NCI-H2227 treated with DMSO at 0.1 percent for 48 hours (cell line): ENCODE measurements at regions not wholly inside any gene's neighbourhood (a gene's known extent, or its start where the extent isn't known, plus 50 kb on each side); places are given as distances from the start of the nearest gene placed in this dataset.

ENCODE experiments used
- DNase-seq: peaks from one replicate; lab custom pipeline; 2025; lab: John Stamatoyannopoulos, UW

DNA sequence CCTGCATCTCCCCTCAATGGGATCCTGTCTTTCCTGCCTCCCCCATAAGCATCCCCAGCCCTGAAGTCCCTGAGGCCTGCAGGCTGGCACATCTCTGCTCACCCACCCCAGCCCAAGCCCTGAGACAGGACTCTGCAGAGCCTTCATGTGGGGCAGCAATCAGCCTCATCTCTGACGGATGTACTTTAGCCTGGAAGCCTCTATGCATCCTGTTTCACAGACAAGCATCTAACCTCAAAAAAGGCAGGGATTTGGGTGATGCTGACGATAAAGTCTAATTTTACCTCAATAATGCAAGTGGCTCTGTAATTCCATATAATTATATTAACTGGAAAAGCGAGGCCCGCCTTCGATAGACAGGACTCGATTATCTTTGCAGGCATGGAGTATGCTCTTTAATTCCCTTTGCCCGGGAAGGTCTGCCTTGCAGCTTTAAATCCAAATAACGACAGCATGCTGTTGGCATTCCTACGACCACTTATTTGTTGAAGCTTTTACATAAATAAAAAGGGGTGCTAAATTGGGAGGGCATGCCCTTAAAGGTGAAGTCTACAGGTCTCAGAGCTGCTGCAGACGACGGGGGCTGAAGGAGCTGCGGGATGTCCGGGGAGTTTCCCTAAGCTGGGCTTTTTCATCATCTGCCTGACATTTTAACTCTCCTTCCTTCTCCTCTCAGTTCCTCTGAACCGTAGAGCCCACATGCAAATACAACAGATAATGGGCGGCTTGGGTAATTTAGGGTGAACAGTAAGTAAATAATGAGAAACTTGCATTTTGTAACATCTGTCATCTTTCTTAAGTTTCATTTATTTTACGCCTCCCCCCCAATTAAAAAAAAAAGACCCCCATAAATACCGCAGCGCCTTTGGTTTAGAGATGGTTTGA is 211.5 kb downstream of the URI1 start:
- DNase-seq = no peak

DNA sequence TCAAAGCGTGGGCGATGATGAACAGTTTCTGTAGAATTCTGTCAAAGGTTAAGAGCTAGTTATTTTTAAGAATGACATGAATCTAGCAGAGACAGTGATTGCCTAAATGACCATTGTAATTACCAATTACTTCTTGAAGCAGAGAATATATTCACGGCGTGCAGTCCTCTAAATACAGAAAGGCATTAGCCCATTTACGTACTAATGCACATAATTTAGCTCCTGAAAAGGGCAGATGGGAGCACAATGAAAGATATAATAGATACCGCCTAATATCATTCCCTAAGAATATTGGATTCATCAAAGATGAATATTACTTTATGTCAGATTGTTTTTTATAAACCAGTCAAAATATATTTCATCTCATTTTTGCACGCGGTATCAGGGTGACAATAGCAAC is 212.4 kb downstream of the URI1 start:
- no peak for DNase-seq

DNA sequence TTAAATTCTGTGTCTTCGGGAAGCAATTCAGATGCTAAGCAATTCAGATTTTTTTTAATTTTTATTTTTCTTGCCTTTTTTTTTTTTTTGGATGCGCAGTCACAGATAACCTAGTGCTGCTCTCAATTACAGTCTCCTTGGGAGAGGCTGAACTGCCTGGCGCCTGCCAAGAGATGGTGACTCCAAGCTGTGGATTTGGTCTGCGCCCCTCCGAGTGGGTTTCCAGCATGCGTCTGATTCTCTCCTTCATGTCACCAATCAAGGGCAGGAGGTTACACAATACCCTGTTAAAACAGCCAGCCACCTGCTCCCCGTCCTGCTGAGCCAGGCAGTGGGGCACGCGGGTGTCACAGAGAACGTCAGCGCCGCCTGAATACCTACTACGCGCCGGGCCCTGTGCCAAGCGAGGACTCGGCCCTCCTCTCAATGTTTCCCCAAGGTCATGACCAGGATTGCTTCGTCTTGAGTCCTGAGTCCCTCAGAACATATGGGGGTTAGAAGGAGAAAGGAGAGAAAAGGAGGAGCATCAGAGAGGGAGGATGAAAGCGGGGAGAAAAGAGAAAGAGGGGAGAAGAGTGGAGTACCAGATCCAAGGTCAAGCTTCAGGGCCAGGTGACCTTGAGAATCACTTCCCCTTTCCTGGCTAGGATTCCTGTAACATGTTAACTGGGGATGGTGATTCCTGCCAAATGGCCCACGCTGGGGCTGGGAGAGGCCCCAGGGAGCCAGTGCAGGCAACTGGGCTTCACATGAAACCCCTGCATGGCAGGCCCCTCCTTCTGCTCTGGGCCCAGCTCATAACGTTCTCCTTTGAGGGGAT is 213.6 kb downstream of the URI1 start:
- DNase-seq = no peak

- no peak for DNase-seq
These were observed 214.6 kb downstream of the URI1 start for GRCh38 chr19:30156646-30157045.

- no peak for DNase-seq
These were observed 213.9 kb upstream of the ZNF536 start for GRCh38 chr19:30158067-30158892.

DNA sequence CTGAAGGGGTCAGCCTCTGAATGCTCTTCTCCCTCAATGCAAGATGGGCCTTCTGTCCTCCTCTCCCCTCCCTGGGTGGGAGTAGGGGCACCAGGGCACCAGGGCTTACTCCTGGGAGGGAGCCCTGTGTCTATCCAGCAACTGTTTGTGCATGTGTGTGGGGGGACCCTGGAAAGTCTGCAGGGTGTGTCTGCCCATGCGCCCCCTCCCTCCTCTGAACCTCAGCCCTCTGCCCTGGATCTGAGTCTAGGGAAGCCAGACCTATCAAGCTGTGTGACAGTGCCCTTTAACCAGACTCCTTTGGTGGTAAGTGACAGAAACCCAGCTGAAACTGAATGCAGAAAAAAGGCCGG is 213.3 kb upstream of the ZNF536 start:
- no peak for DNase-seq

- no peak for DNase-seq
These were observed 212.5 kb upstream of the ZNF536 start for GRCh38 chr19:30159636-30160035.

DNA sequence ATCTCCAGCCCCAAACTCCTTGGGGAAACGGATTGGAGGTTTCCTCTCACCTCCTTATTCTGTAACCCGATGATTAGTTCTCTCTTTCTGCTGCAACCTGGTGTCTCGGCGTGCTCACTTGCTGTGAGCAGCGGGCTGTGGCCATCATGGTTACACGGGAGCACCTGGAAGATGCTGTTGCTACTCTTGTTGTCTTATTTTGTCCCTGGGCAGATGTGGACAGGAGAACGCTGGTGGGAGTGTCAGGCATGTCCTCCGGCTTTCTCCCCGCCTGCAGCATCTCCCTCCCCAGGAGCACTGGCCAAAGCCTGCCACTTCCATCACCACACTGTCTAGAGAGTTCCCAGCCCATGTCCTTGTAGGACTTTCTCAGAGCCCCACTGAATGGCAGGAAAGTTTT is 211.8 kb upstream of the ZNF536 start:
- no peak for DNase-seq

DNA sequence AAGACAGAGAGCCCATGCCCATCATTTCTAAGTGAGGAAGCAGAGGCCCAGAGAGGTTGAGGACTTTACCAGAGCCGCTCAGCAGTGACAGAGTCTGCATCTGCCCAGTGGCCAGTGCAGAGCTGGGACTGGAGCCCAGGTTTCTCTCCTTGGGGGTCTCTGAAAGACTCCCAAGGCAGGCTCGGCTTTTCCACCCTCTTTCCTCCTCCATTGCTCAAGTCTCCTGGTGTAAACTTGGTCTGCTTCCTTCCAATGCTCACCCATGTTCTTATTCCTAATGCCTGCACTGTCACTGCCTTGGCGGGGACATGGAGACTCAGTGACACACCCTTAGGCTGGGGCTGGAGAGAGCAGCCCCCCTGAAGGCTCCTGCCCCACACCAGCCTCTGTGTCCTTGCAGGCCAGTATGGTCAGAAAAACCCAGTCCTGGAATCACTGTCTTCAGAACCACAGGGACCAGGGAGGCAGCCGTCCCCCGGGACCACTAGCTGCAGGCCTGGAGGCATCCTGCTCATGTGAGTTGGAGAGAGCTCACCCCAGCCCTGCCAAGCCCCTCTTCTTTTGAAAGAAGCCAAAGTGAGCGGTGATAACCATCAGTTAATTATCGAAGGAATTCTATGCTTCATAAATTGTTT is 211.0 kb upstream of the ZNF536 start:
- no peak for DNase-seq

- no peak for DNase-seq
These were observed 210.4 kb upstream of the ZNF536 start for GRCh38 chr19:30161770-30162169.

DNA sequence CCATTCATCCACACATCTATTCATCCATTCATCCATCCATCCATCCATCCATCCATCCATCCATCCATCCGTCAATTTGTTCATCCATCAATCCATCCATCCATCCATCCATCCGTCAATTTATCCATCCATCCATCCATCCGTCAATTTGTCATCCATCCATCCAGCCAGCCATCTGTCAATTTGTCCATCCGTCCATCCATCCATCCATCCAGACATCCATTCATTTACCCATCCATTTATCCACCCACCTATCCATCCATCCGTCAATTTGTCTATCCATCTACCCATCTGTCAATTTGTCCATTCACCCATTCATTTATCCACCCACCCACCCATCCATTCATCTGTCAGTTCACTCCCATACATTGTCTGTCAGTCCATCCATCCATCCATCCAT is 209.5 kb upstream of the ZNF536 start:
- no peak for DNase-seq

DNA sequence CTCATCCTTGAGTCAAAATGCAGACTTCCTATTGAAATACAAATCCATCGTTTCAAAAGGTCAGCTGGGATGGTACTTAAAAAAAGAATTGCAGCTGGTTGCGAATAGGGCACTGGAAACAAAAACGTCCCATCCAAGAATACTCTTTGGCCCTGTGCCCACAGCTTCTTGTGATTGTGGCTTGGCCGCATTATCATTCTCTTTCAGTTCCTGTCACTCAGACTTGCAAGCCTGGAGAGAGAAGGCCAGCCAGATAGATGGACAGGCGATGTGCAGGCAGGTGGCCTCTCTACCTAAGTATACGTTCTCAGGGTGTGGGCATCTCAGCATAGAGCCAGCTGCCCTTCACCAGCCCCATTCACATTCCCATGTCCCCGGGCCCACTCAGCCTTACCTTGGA is 208.5 kb upstream of the ZNF536 start:
- no peak for DNase-seq

DNA sequence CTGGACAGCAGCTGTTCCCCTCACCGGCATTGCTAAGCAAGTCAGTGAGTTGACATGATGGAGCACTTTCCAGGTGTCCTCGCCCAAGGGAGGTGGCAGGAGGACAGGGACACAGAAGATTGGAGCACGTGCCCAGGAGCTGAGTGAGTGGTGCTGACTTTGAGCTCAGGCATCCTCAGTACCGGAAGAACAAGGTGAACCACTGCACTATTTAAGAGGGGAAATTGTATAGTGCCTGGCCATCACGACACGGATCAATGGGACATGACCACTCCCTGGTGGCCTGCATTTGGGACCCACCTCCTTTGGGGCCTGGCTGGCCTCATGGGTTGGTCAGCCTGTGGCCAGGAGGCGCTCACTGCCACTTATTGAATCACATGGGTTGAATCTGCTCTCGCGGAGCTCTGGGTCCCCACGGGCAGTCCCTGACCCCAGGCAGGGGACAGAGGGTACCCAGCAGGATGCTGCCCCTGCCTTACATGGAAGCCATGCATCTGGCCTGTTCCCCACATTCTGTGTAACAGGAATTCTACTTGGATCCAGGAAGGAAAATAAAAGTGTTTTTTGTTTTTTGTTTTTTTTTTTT is 206.9 kb upstream of the ZNF536 start:
- no peak for DNase-seq

DNA sequence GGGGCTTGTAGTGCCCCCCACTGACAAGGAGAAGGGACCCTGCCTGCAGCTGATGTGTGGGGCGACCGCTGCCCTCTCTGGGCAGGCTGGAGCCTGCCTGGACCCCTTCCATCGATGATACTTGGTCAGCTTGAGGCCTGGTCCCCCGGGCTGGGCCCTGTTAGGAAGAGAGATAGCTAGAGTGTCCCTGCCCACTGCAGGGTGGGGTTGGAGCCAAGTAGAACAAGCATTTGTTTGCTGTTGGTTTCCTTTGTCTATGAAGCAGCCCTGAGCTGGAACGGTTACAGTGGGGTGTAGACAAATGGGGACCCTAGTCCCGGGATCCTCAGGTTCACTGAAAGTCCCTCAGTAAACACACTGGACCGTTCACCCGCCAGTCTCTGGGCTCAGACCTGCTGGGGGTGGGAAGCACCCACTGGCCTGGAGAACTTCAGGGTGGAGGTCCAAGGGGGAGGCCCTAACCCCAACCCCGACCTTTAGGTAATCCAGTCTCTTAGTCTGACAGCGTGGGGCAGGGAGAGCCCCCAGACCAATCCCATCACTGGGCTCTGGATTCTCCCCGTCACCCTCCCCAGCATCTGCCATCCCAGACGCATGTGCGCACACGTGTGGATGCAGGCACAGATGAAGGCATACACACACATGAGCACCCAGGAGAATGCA is 204.8 kb upstream of the ZNF536 start:
- no peak for DNase-seq

- DNase-seq = no peak
These were observed 204.1 kb upstream of the ZNF536 start for GRCh38 chr19:30167976-30168635.

- no peak for DNase-seq
These were observed 203.4 kb upstream of the ZNF536 start for GRCh38 chr19:30168760-30169159.

DNA sequence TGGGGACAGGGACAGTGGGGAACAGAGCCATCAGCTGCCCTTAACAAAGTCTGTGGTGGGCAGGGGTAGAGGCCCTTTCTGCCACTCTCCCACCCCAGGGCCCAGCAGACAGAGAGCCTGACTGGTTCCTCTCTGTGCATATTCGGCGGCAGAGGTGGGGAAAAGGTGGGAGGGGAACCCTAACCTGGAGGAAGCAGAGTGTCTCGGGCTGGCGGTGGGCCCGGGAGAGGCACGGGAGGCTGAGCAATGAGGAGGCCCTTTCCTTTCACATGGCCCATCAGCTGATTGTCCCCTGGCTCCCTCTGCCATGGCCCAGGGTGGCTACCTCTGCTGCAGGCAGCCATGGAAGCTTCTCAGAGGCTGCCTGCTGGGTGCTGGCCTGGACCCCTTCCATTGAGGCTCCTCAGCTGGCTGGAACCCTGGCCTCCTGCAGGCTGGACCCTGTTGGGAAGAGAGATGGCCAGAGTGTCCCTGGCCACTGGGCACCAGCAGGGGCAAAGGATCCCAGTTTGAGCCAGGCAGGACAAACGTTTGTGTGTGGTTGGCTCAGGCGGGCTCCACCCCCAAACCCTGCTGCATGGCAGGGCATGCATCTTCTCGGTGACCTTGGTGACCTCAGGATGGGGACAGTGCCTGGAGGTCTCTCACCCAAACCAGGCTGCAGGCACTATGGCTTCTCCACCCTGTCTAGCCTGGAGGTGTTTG is 202.8 kb upstream of the ZNF536 start:
- DNase-seq = no peak

DNA sequence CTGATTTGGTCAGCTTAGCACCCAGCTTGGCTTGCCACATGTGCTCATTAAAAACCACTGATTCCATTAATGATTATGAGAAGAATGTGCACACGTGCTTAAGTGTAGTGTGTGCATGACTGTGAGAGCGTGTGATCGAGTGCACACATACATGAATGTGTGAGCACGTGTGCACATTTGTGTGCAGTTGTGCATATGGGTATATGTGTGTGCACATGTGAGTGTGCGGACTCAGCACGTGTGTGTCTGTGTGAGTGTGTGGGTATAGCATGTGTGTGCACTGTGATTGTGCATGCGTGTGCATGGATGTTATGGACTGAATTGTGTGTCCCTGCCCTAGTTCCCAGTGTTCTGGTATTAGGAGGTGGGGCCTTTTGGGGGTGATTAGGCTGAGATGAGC is 202.1 kb upstream of the ZNF536 start:
- no peak for DNase-seq

GRCh38 chr19:30170495-30171137 is 201.6 kb upstream of the ZNF536 start:
- no peak for DNase-seq
